ENCODE measurements at regions not wholly inside any gene's neighbourhood (a gene's known extent, or its start where the extent isn't known, plus 50 kb on each side); places are given as distances from the start of the nearest gene placed in this dataset.

GRCh38 chr3:154602241-154602640, 172.3 kb upstream of the GPR149 start:
- H3K27ac ChIP-seq, result no peak overlapping the region
- H3K27me3 ChIP-seq (replicated peaks in 1 of 7), result no peaks in the 10 kb centered on the region
- H3K9me3 ChIP-seq, result peaks cover 0 to 7% (median 2%) of the 10 kb centered on the region in 8 donors
- H3K36me3 ChIP-seq, result no peaks in the 10 kb centered on the region
- TF ChIP-seq POLR2A (IDR thresholded peaks at IDR 0.05), result no peak
- TF ChIP-seq CTCF (IDR thresholded peaks at IDR 0.05 in 8 of 11, conservative IDR thresholded peaks at IDR 0.05 in 3 of 11), result no peak
- no peak for TF ChIP-seq POLR2AphosphoS5 (IDR thresholded peaks at IDR 0.05)
- intact Hi-C loops (cut with DNase I; ENCODE audit: low total_unique reads), result no loop called here
- H3K4me1 ChIP-seq, result no peaks in the 10 kb centered on the region
- no peak overlapping the region for H3K4me3 ChIP-seq
- DNase-seq, result no peak

GRCh38 chr3:154598166-154598565, 168.2 kb upstream of the GPR149 start:
- no peak for DNase-seq
- intact Hi-C loops (cut with DNase I; ENCODE audit: low total_unique reads), result no loop called here
- 83 to 91% (median 87%) methylated on average over 3 of the region's 3 CpGs for WGBS, 5 donors

GRCh38 chr3:154590675-154591384, 160.8 kb upstream of the GPR149 start:
- no peaks in the 10 kb centered on the region for H3K27me3 ChIP-seq (replicated peaks in 1 of 7)
- no peak for TF ChIP-seq POLR2AphosphoS5 (IDR thresholded peaks at IDR 0.05)
- no peak for TF ChIP-seq CTCF (IDR thresholded peaks at IDR 0.05 in 8 of 11, conservative IDR thresholded peaks at IDR 0.05 in 3 of 11)
- no peak for TF ChIP-seq POLR2A (IDR thresholded peaks at IDR 0.05)
- no peak for DNase-seq
- H3K4me1 ChIP-seq, result no peaks in the 10 kb centered on the region
- H3K9me3 ChIP-seq, result no peaks in the 10 kb centered on the region
- intact Hi-C loops (cut with DNase I; ENCODE audit: low total_unique reads), result no loop called here
- H3K4me3 ChIP-seq, result no peak overlapping the region
- H3K27ac ChIP-seq, result no peak overlapping the region
- H3K36me3 ChIP-seq, result no peaks in the 10 kb centered on the region
- WGBS, 5 donors, result 68 to 86% (median 83%) methylated on average over 3 of the region's 3 CpGs

More at GRCh38 chr3:154598166-154598565, 168.2 kb upstream of the GPR149 start:
- no peaks in the 10 kb centered on the region for H3K27me3 ChIP-seq (replicated peaks in 1 of 7)
- no peaks in the 10 kb centered on the region for H3K36me3 ChIP-seq
- H3K9me3 ChIP-seq, result peaks cover 0 to 7% (median 2%) of the 10 kb centered on the region in 8 donors
- H3K4me3 ChIP-seq, result no peak overlapping the region
- TF ChIP-seq POLR2A (IDR thresholded peaks at IDR 0.05) (no peak), POLR2AphosphoS5 (IDR thresholded peaks at IDR 0.05) (no peak), CTCF (IDR thresholded peaks at IDR 0.05 in 8 of 11, conservative IDR thresholded peaks at IDR 0.05 in 3 of 11) (no peak)
- no peaks in the 10 kb centered on the region for H3K4me1 ChIP-seq
- H3K27ac ChIP-seq, result no peak overlapping the region

- no peak overlapping the region for H3K4me3 ChIP-seq
- intact Hi-C loops (cut with DNase I; ENCODE audit: low total_unique reads), result no loop called here
- DNase-seq, result no peak
- no peaks in the 10 kb centered on the region for H3K4me1 ChIP-seq
- H3K9me3 ChIP-seq, result no peaks in the 10 kb centered on the region
- H3K27me3 ChIP-seq (replicated peaks in 1 of 7), result no peaks in the 10 kb centered on the region
- H3K36me3 ChIP-seq, result no peaks in the 10 kb centered on the region
- 69 to 83% (median 77%) methylated on average over 3 of the region's 3 CpGs for WGBS, 5 donors
- TF ChIP-seq POLR2AphosphoS5 (IDR thresholded peaks at IDR 0.05) (no peak), POLR2A (IDR thresholded peaks at IDR 0.05) (no peak), CTCF (IDR thresholded peaks at IDR 0.05 in 8 of 11, conservative IDR thresholded peaks at IDR 0.05 in 3 of 11) (no peak)
- no peak overlapping the region for H3K27ac ChIP-seq
These were observed 158.8 kb upstream of the GPR149 start for GRCh38 chr3:154588831-154589230.

Measured in spleen (tissue), 11 donors.